Motor neuron (in vitro differentiated cells): ENCODE measurements at regions not wholly inside any gene's neighbourhood (a gene's known extent, or its start where the extent isn't known, plus 50 kb on each side); places are given as distances from the start of the nearest gene placed in this dataset.

ENCODE experiments used
- ATAC-seq, 8 experiments: fragments of 200-7000 bp; cut with Tn5 transposase; replicated peaks in 6 of 8; 2 replicates each; pipeline ENCODE4 v1.8.0; 2021; ENCODE audit warnings: mild to moderate bottlenecking in 8 of 8, moderate library complexity in 8 of 8
- H3K27ac ChIP-seq, 2 donors: fragments of 250-450 bp; sonication (Bioruptor Pico); 2 replicates each; pipeline ENCODE4 v1.9.0; 2021; ENCODE audit warnings: antibody characterized with exemption in 2 of 2, mild to moderate bottlenecking in 2 of 2, moderate library complexity in 1 of 2
- H3K4me1 ChIP-seq, 2 donors: fragments of 250-450 bp; sonication (Bioruptor Pico); replicated peaks in 1 of 2; 2 replicates each; pipeline ENCODE4 v1.6.1; 2021; ENCODE audit warnings: antibody characterized with exemption in 2 of 2, mild to moderate bottlenecking in 2 of 2, moderate library complexity in 1 of 2
- H3K4me3 ChIP-seq, 5 donors: fragments of 250-450 bp; sonication (Bioruptor Pico); 2 replicates each; pipeline ENCODE4 v1.9.0; 2021; ENCODE audit warnings: antibody characterized with exemption in 5 of 5, mild to moderate bottlenecking in 5 of 5, moderate library complexity in 4 of 5
- WGBS, 10 experiments: fragments of 450-650 bp; shearing (Covaris generic); methylation state at CpG; one replicate each; pipeline ENCODE4 v1.0.0; 2022; 5-methylcytosine and 5-hydroxymethylcytosine counted together
- in situ Hi-C, 9 experiments: fragments of 400-800 bp; cut with MboI; loops; one replicate each; pipeline ENCODE4 v1.15.0; 2021; ENCODE audit warnings: low sequenced_read_pairs in 9 of 9, low pct_unique_long_range_greater_than_20kb in 2 of 9; ENCODE audit not compliant: unreplicated experiment in 9 of 9

DNA sequence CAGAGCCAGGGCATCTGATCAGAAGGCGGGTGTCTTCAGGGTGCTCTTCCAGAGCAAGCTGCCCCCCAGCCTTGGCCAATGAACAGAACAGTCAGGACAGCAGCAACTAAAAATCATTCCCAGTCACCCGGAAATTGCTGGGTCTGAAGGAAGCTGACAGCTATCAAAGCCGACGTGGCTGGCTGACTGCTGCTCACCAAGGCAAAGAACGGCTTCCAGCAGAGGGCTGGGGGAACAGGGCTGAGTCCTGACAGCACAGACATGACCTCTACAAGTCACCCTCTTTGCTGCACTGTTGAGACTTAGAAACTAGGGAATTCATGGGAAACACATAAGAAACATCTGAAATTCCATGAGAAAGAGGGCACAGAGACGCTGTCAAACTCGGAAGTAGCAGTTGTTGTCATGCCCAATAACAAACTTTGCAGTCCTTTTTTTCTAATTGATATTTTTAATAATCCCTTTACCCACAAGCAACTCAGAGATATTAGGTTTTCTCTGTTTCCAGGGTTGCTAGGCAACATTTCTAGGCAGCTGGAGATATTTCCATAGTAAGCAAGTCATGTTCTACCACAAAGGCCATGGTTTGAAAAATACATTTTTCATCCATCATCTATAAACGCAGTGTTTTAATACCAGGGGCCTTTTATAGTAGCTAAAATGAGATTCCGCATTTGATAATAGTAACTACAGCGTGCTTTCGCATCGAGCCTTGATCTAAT, 365.2 kb downstream of the SEC23A start:
- WGBS, 10 experiments = 35 to 100% (median 68%) methylated on average over 1 to 11 of the region's 12 CpGs; no CpG with 5 or more reads in 1 of the 10 experiments
- ATAC-seq = peak in 5 of 8 experiments; percentile 73 to 95 (median 81)
- in situ Hi-C loops = loop anchor here in 1 of 9 experiments (10.0 to 25.0 kb wide), 2 partner anchors 127 to 274 kb away; no protein-coding TSS in a partner anchor
- H3K4me1 ChIP-seq = peaks cover 15 to 18% of the 10 kb centered on the region in 2 donors
- H3K4me3 ChIP-seq = no peak overlapping the region
- H3K27ac ChIP-seq = peak overlapping the region; percentile 47 to 52

- no peak for ATAC-seq
- H3K27ac ChIP-seq = no peak overlapping the region
- 28 to 100% (median 75%) methylated on average over 1 to 5 of the region's 5 CpGs; no CpG with 5 or more reads in 2 of the 10 experiments for WGBS, 10 experiments
- peaks cover 15 to 18% of the 10 kb centered on the region in 2 donors for H3K4me1 ChIP-seq
- H3K4me3 ChIP-seq = no peak overlapping the region
- in situ Hi-C loops = loop anchor here in 1 of 9 experiments (10.0 to 25.0 kb wide), 2 partner anchors 130 to 277 kb away; no protein-coding TSS in a partner anchor
Measured at GRCh38 chr14:38735005-38735404, 368.0 kb downstream of the SEC23A start.

- ATAC-seq = no peak
- in situ Hi-C loops = loop anchor here in 1 of 9 experiments (10.0 to 25.0 kb wide), 2 partner anchors 133 to 280 kb away; no protein-coding TSS in a partner anchor
- 0 to 56% (median 27%) methylated on average over 1 of the region's 1 CpG; no CpG with 5 or more reads in 4 of the 10 experiments for WGBS, 10 experiments
Measured at GRCh38 chr14:38731962-38732361, 371.1 kb downstream of the SEC23A start.

GRCh38 chr14:38730420-38730819, 372.6 kb downstream of the SEC23A start:
- in situ Hi-C loops = loop anchor here in 1 of 9 experiments (10.0 to 25.0 kb wide), 2 partner anchors 134 to 282 kb away; no protein-coding TSS in a partner anchor
- H3K27ac ChIP-seq = no peak overlapping the region
- 0 to 86% (median 60%) methylated on average over 1 to 3 of the region's 3 CpGs for WGBS, 10 experiments
- no peak for ATAC-seq
- H3K4me1 ChIP-seq = peaks cover 0 to 6% of the 10 kb centered on the region in 2 donors
- no peak overlapping the region for H3K4me3 ChIP-seq

More at GRCh38 chr14:38731962-38732361, 371.1 kb downstream of the SEC23A start:
- H3K27ac ChIP-seq = no peak overlapping the region
- H3K4me1 ChIP-seq = peaks cover 0 to 6% of the 10 kb centered on the region in 2 donors
- H3K4me3 ChIP-seq = no peak overlapping the region

DNA sequence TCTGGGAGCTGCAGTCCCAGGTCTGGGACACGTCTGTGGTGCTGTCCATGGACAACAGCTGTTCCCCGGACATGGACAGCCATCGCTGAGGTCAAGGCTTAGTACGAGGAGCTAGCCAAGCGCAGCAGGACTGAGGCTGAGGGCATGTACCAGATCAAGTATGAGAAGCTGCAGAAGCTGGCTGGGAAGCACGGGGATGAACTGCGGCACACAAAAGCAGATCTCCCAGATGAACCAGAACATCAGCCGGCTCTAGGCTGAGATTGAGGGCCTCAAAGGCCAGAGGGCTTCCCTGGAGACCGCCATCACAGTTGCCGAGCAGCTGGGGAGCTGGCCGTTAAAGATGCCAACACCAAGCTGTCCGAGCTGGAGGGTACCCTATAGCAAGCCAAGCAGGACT, 375.3 kb downstream of the SEC23A start:
- Histone ChIP-seq H3K4me3 (no peak overlapping the region), H3K27ac (no peak overlapping the region), H3K4me1 (no peaks in the 10 kb centered on the region)
- ATAC-seq = no peak
- in situ Hi-C loops = loop anchor here in 3 of 9 experiments (10.0 to 25.0 kb wide), 4 partner anchors 127 to 287 kb away; no protein-coding TSS in a partner anchor
- WGBS, 10 experiments = 54 to 92% (median 81%) methylated on average over 2 to 6 of the region's 12 CpGs; no CpG with 5 or more reads in 5 of the 10 experiments

GRCh38 chr14:38724621-38725020, 378.4 kb downstream of the SEC23A start:
- WGBS, 10 experiments = 39 to 100% (median 80%) methylated on average over 1 to 3 of the region's 3 CpGs; no CpG with 5 or more reads in 1 of the 10 experiments
- Histone ChIP-seq H3K4me1 (peaks cover 0 to 2% of the 10 kb centered on the region in 2 donors), H3K27ac (no peak overlapping the region), H3K4me3 (no peak overlapping the region)
- no peak for ATAC-seq
- in situ Hi-C loops = loop anchor here in 3 of 9 experiments (10.0 to 25.0 kb wide), 4 partner anchors 130 to 290 kb away; no protein-coding TSS in a partner anchor

GRCh38 chr14:38723959-38724358, 379.1 kb downstream of the SEC23A start:
- Histone ChIP-seq H3K4me3 (no peak overlapping the region), H3K4me1 (peaks cover 0 to 2% of the 10 kb centered on the region in 2 donors), H3K27ac (no peak overlapping the region)
- in situ Hi-C loops = loop anchor here in 2 of 9 experiments (10.0 kb wide), 3 partner anchors 131 to 291 kb away; no protein-coding TSS in a partner anchor
- WGBS, 10 experiments = 13 to 69% (median 32%) methylated on average over 2 to 5 of the region's 5 CpGs
- peak in 3 of 8 experiments; percentile 62 to 84 (median 69) for ATAC-seq

GRCh38 chr14:38723277-38723676, 379.8 kb downstream of the SEC23A start:
- ATAC-seq = no peak
- 75 to 100% (median 100%) methylated on average over 1 of the region's 1 CpG; no CpG with 5 or more reads in 1 of the 10 experiments for WGBS, 10 experiments
- H3K27ac ChIP-seq = no peak overlapping the region
- H3K4me3 ChIP-seq = no peak overlapping the region
- H3K4me1 ChIP-seq = peaks cover 0 to 2% of the 10 kb centered on the region in 2 donors
- in situ Hi-C loops = loop anchor here in 2 of 9 experiments (10.0 kb wide), 3 partner anchors 132 to 292 kb away; no protein-coding TSS in a partner anchor

GRCh38 chr14:38721822-38722431, 381.1 kb downstream of the SEC23A start:
- in situ Hi-C loops = loop anchor here in 2 of 9 experiments (10.0 kb wide), 3 partner anchors 133 to 293 kb away; no protein-coding TSS in a partner anchor
- Histone ChIP-seq H3K4me1 (peaks cover 0 to 2% of the 10 kb centered on the region in 2 donors), H3K27ac (no peak overlapping the region), H3K4me3 (no peak overlapping the region)
- WGBS, 10 experiments = 16 to 59% (median 37%) methylated on average over 2 to 4 of the region's 4 CpGs; no CpG with 5 or more reads in 2 of the 10 experiments
- peak in 5 of 8 experiments; percentile 29 to 94 (median 88) for ATAC-seq

DNA sequence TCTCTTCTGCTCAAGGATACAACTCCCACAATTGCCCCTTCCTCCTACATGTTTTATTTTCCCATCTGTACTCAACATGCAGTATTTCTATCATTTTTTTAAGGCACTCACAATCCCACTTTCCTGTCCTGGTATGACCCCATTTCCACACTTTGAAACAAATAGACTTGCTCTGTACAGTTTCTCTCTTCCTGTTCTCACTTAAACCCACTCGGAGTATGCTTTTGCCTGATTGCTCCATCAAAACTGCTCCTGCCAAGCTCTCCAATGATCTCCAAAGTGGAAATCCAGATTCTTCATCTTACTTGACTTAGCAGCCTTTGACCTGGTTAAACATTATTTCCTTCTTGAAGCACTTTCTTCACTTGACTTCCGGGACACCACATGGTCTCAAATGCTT, 384.5 kb downstream of the SEC23A start:
- H3K4me3 ChIP-seq = no peak overlapping the region
- H3K27ac ChIP-seq = no peak overlapping the region
- in situ Hi-C loops = no loop called here
- H3K4me1 ChIP-seq = peaks cover 0 to 2% of the 10 kb centered on the region in 2 donors
- 29 to 100% (median 94%) methylated on average over 1 to 2 of the region's 2 CpGs; no CpG with 5 or more reads in 2 of the 10 experiments for WGBS, 10 experiments
- no peak for ATAC-seq

GRCh38 chr14:38716926-38717325, 386.1 kb downstream of the SEC23A start:
- WGBS, 10 experiments = 0 to 93% (median 79%) methylated on average over 1 to 3 of the region's 3 CpGs; no CpG with 5 or more reads in 2 of the 10 experiments
- Histone ChIP-seq H3K27ac (no peak overlapping the region), H3K4me1 (peaks cover 0 to under 1% of the 10 kb centered on the region in 2 donors), H3K4me3 (no peak overlapping the region)
- ATAC-seq = peak in 2 of 8 experiments; percentile 54 to 97
- in situ Hi-C loops = no loop called here

DNA sequence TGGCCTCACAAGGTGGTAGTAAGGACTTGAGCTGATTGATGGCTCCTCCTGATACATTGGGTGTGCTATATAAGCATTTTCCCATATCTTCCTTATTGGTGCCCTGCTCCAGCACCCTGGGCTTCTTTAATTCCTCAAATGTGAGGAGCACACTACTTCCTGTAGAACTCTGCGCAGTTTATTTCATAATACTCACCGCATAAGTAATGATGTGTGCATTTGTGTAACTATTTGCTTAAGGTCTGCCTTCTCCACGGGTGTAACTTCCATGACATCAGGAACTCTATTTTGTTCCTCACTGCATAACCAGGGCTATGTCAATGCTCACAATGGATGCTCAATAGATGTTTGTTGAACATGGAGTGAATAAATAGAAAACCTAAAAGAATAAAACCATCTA, 392.2 kb downstream of the SEC23A start:
- Histone ChIP-seq H3K4me3 (no peak overlapping the region), H3K27ac (no peak overlapping the region), H3K4me1 (no peaks in the 10 kb centered on the region)
- in situ Hi-C loops = no loop called here
- no peak for ATAC-seq
- WGBS, 10 experiments = 0 to 83% (median 65%) methylated on average over 1 to 3 of the region's 3 CpGs; no CpG with 5 or more reads in 2 of the 10 experiments
